B cell (primary cell): ENCODE measurements at regions not wholly inside any gene's neighbourhood (a gene's known extent, or its start where the extent isn't known, plus 50 kb on each side); places are given as distances from the start of the nearest gene placed in this dataset.
"Not testable (repeated sequence)": the region's sequence is repeated elsewhere in the genome, so short reads cannot be mapped to it uniquely, and the experiment has no call there.

Experiments
- ATAC-seq: fragments of 200-7000 bp; cut with Tn5 transposase; one replicate; pipeline ENCODE4 v1.10.0; 2021; ENCODE audit warnings: low read depth, mild to moderate bottlenecking, moderate number of reproducible peaks, moderate library complexity
- CTCF ChIA-PET: fragments of 350-600 bp; sonication (Branson Sonifier 250); formaldehyde crosslinking; loops from one replicate; lab custom pipeline; 2021; ENCODE audit warnings: antibody characterized with exemption, inconsistent platforms; lab: Charles Lee
- POLR2A ChIA-PET: fragments of 350-600 bp; sonication (Branson Sonifier 250); formaldehyde crosslinking; loops from one replicate; lab custom pipeline; 2021; ENCODE audit warnings: antibody characterized with exemption; lab: Charles Lee
- DNase-seq: peaks from one replicate; pipeline ENCODE4 v3.0.0; 2013
- H2AFZ ChIP-seq: 2 replicates; pipeline ENCODE4 v1.6.1; 2012; ENCODE audit warnings: mild to moderate bottlenecking, low read depth, low read length; ENCODE audit not compliant: insufficient read depth, poor library complexity, severe bottlenecking
- H3K27ac ChIP-seq, 2 donors: 1 replicate in 1 of 2; 2 replicates in 1 of 2; pipeline ENCODE4 v1.5.1; 2012 to 2013; ENCODE audit warnings: low read length in 2 of 2, mild to moderate bottlenecking in 2 of 2, moderate library complexity in 1 of 2
- H3K27me3 ChIP-seq, 4 experiments: fragments of 200-600 bp in 1 of 4; sonication (generic) in 1 of 4; replicated peaks in 1 of 4; 1 replicate in 2 of 4; 2 replicates in 2 of 4; pipeline versions ENCODE4 v1.6.1 to v1.7.0; 2013 to 2016; ENCODE audit warnings: low read length in 3 of 4, mild to moderate bottlenecking in 2 of 4, mixed read lengths in 1 of 4, moderate library complexity in 1 of 4; ENCODE audit not compliant: insufficient read depth in 4 of 4, control insufficient read depth in 3 of 4; ENCODE audit errors: control extremely low read depth in 1 of 4
- H3K36me3 ChIP-seq, 2 experiments: replicated peaks in 1 of 2; 1 replicate in 1 of 2; 2 replicates in 1 of 2; pipeline versions ENCODE4 v1.6.1 to v1.7.1; 2013; ENCODE audit warnings: low read length in 1 of 2; ENCODE audit not compliant: insufficient read depth in 2 of 2, control insufficient read depth in 1 of 2; ENCODE audit errors: control extremely low read depth in 1 of 2, extremely low read depth in 1 of 2
- H3K4me1 ChIP-seq, 2 donors: fragments of 200-600 bp in 1 of 2; sonication (generic) in 1 of 2; 1 replicate in 1 of 2; 2 replicates in 1 of 2; pipeline versions ENCODE4 v1.5.1 to v1.6.1; 2013 to 2017; ENCODE audit warnings: low read length in 2 of 2; ENCODE audit not compliant: control insufficient read depth in 2 of 2, insufficient read depth in 2 of 2
- H3K4me2 ChIP-seq: replicated peaks from 2 replicates; pipeline ENCODE3; 2012; ENCODE audit warnings: mild to moderate bottlenecking, low read depth, low read length; ENCODE audit not compliant: poor library complexity, severe bottlenecking
- H3K4me3 ChIP-seq, 5 experiments: fragments of 200-600 bp in 1 of 5; sonication (generic) in 1 of 5; 1 replicate in 3 of 5; 2 replicates in 2 of 5; pipeline versions ENCODE4 v1.5.1 to v1.7.0; 2011 to 2016; ENCODE audit warnings: low read length in 4 of 5, mild to moderate bottlenecking in 4 of 5, low read depth in 2 of 5, control low read depth in 1 of 5, moderate library complexity in 1 of 5; ENCODE audit not compliant: insufficient read depth in 1 of 5; ENCODE audit errors: control extremely low read depth in 1 of 5, extremely low read depth in 1 of 5
- H3K79me2 ChIP-seq: fragments of 200-600 bp; sonication (generic); one replicate; pipeline ENCODE4 v1.6.0; 2016; ENCODE audit warnings: low read length; ENCODE audit not compliant: control insufficient read depth, insufficient read depth
- H3K9ac ChIP-seq: fragments of 200-600 bp; sonication (generic); 2 replicates; pipeline ENCODE4 v1.6.1; 2017; ENCODE audit warnings: mild to moderate bottlenecking, low read length, moderate library complexity
- H3K9me3 ChIP-seq, 3 donors: one replicate each; pipeline versions ENCODE4 v1.6.1 to v1.7.1; 2013; ENCODE audit warnings: low read length in 2 of 3; ENCODE audit not compliant: control insufficient read depth in 2 of 3, insufficient read depth in 1 of 3; ENCODE audit errors: control extremely low read depth in 1 of 3
- H4K20me1 ChIP-seq: 2 replicates; pipeline ENCODE4 v1.6.0; 2012; ENCODE audit warnings: mild to moderate bottlenecking, low read length; ENCODE audit not compliant: insufficient read depth, control insufficient read depth, poor library complexity, severe bottlenecking
- H3K27ac Mint-ChIP-seq: one replicate; pipeline ENCODE4 v1.8.0; 2021; ENCODE audit warnings: mixed read lengths
- H3K27me3 Mint-ChIP-seq: one replicate; pipeline ENCODE4 v1.8.0; 2021; ENCODE audit warnings: mixed read lengths
- H3K4me1 Mint-ChIP-seq: one replicate; pipeline ENCODE4 v1.8.0; 2021; ENCODE audit warnings: mixed read lengths
- H3K4me3 Mint-ChIP-seq: one replicate; pipeline ENCODE4 v1.8.0; 2021; ENCODE audit warnings: mixed read lengths
- H3K9me3 Mint-ChIP-seq: one replicate; pipeline ENCODE4 v1.8.0; 2022; ENCODE audit warnings: mixed read lengths; ENCODE audit not compliant: insufficient read depth
- WGBS: methylation state at CpG from one replicate; pipeline ENCODE4 v1.1.5; 2013; ENCODE audit warnings: missing lambda C conversion rate; ENCODE audit not compliant: insufficient coverage; 5-methylcytosine and 5-hydroxymethylcytosine counted together
- intact Hi-C: fragments of 100-400 bp; cut with micrococcal nuclease; formaldehyde crosslinking; loops from one replicate; pipeline ENCODE4 v1.10.0; 2022

GRCh38 chr9:42306625-42307024 is 123.2 kb downstream of the SPATA31A6 start:
- ATAC-seq, H2AFZ ChIP-seq, H3K4me3 Mint-ChIP-seq, H3K4me2 ChIP-seq, H3K4me1 ChIP-seq, H4K20me1 ChIP-seq, H3K4me3 ChIP-seq, POLR2A ChIA-PET, H3K27me3 Mint-ChIP-seq, H3K27me3 ChIP-seq, H3K4me1 Mint-ChIP-seq, H3K27ac Mint-ChIP-seq, DNase-seq, H3K9me3 ChIP-seq, H3K79me2 ChIP-seq, H3K9ac ChIP-seq, intact Hi-C loops, H3K27ac ChIP-seq, CTCF ChIA-PET, H3K36me3 ChIP-seq, H3K9me3 Mint-ChIP-seq: not testable (repeated sequence)
- WGBS: 80% methylated on average over 1 of the region's 2 CpGs

GRCh38 chr9:42307449-42307848 is 124.0 kb downstream of the SPATA31A6 start:
- POLR2A ChIA-PET, H3K4me3 Mint-ChIP-seq, ATAC-seq, H3K4me1 ChIP-seq, H3K9ac ChIP-seq, CTCF ChIA-PET, H3K4me2 ChIP-seq, H3K9me3 ChIP-seq, H3K27ac Mint-ChIP-seq, H2AFZ ChIP-seq, H4K20me1 ChIP-seq, H3K27me3 ChIP-seq, H3K27me3 Mint-ChIP-seq, H3K36me3 ChIP-seq, DNase-seq, H3K4me1 Mint-ChIP-seq, H3K9me3 Mint-ChIP-seq, H3K79me2 ChIP-seq, H3K27ac ChIP-seq, H3K4me3 ChIP-seq, intact Hi-C loops: not testable (repeated sequence)
- 17% methylated on average over 1 of the region's 2 CpGs for WGBS

GRCh38 chr9:42310972-42311371 is 127.5 kb downstream of the SPATA31A6 start:
- ATAC-seq, H3K27me3 ChIP-seq, H3K4me2 ChIP-seq, H3K9ac ChIP-seq, H2AFZ ChIP-seq, H3K9me3 Mint-ChIP-seq, DNase-seq, H3K4me1 ChIP-seq, H3K27ac Mint-ChIP-seq, POLR2A ChIA-PET, H3K4me3 Mint-ChIP-seq, H3K27me3 Mint-ChIP-seq, H3K4me1 Mint-ChIP-seq, H3K27ac ChIP-seq, H3K9me3 ChIP-seq, intact Hi-C loops, H3K79me2 ChIP-seq, H4K20me1 ChIP-seq, H3K4me3 ChIP-seq, H3K36me3 ChIP-seq, CTCF ChIA-PET: not testable (repeated sequence)
- no CpG with 5 or more reads among the region's 2 CpGs for WGBS

GRCh38 chr9:42316026-42316425 is 132.6 kb downstream of the SPATA31A6 start:
- H3K9ac ChIP-seq, H3K36me3 ChIP-seq, H3K27me3 Mint-ChIP-seq, H3K27ac ChIP-seq, H3K9me3 Mint-ChIP-seq, intact Hi-C loops, H3K4me1 Mint-ChIP-seq, CTCF ChIA-PET, H3K4me3 ChIP-seq, H3K27me3 ChIP-seq, H2AFZ ChIP-seq, POLR2A ChIA-PET, H3K79me2 ChIP-seq, H3K4me2 ChIP-seq, ATAC-seq, H3K9me3 ChIP-seq, H3K4me3 Mint-ChIP-seq, H4K20me1 ChIP-seq, H3K27ac Mint-ChIP-seq, DNase-seq, H3K4me1 ChIP-seq: not testable (repeated sequence)
- WGBS: no CpG with 5 or more reads among the region's 5 CpGs
